ENCODE measurements at regions not wholly inside any gene's neighbourhood (a gene's known extent, or its start where the extent isn't known, plus 50 kb on each side); places are given as distances from the start of the nearest gene placed in this dataset.
"Not testable (repeated sequence)": the region's sequence is repeated elsewhere in the genome, so short reads cannot be mapped to it uniquely, and the experiment has no call there.

DNA sequence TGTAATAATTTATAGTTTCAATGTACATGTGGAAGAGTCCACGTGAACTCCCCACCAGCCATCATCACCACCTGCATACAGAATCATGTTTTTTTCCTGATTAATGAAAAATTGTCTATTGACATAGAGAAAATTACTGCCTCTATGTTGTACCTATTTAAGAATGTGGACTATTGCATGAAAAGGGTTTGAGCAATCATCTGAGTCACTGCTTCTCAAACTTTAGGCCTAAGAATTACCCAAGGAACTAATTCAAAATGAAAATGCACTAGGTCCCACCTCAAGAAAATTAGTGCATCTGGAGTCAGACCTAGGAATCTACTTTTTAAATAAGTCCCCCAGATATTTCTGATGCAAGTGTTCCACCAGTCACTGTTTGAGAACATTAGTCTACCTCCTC, 709.3 kb downstream of the MAT2B start:
- no peak for DNase-seq

DNA sequence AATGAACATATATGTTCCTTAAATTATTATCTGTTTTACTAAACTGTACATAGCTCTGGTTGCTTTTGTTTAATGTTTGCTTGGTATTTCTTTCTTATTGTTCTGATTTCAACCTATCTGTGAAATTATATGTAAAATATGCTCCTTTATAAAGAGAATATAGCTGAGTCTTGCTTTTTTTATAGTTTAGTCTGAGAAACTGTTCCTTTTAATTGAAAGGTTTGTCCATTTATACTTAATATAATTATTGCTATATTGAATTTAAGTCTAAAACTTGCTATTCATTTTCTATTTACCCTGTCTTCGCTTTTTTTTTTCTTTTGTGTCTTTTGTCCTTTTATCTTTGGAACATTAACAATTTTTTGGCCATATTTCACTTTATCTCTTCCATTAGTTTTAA, 712.0 kb downstream of the MAT2B start:
- DNase-seq = no peak

DNA sequence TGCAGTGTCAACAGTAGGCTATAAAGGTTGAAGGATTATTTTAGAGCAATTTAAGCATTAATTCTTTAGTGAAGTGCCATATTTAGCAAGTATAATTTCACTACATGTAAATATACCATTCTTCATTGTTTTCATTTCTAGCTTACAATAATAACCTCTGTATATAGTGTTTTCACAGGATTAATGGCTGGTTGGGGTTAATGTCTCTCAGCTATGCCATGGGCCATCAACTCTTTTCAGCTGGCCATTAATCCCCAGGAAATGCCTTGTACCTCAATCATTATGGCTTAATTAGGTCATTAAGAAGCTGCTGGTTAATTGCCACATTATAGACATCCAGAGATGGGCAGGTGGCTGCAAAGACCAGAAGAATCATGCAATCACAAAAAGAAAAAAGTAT, 715.1 kb downstream of the MAT2B start:
- no peak for DNase-seq

DNA sequence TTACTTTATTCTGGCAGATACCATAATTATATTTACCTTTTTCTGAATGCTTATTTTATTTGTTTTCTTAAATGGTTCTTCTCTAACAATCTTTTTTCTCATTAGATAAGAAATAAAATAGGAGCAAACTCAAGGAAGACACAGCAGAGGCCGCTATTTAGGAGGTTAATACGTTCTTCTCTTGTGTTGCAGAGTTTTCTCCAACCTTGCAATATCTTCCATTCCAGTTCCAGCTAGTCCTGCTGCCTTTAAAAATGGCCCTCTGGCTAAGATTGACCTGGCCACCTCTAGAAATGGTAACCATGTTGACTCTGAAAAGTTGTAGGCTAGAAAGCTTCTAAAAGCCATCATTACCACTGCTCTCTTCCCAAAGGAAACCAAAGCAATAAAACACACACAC, 718.8 kb downstream of the MAT2B start:
- no peak for DNase-seq

DNA sequence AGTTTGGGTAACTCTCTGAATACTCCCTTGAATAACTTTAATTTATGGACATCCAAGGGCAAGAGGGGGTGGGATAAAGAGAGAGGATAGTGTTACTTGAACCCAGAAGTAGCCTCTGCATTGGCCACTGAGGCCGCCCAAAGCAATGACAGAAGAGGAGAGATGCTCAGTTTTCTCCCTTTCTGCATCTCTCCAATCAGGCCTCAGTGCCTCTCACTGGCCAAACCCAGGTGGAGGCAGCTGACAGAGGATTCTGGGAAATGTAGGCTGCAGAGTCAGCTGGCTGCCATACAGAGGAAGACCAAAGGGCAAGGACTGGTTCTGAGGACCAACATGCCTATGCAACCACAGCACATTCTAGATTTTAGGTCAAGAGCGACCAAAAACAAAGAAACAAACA, 719.4 kb downstream of the MAT2B start:
- no peak for DNase-seq

DNA sequence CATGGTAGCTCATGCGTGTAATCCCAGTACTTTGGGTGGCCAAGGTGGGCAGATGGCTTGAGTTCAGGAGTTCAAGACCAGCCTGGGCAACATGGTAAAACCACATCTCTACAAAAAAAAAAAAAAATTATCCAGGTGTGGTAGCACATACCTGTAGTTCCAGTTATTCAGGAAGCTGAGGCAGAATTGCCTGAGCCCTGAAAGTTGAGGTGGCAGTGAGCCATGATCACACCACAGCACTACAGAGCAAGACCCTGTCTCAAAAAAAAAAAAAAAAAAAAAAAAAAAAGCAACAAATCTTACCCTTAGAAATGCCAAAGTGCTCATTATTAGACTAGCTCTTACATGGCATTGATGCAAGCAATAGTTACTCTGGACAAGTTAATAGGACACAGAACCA, 724.9 kb downstream of the MAT2B start:
- DNase-seq = no peak

DNA sequence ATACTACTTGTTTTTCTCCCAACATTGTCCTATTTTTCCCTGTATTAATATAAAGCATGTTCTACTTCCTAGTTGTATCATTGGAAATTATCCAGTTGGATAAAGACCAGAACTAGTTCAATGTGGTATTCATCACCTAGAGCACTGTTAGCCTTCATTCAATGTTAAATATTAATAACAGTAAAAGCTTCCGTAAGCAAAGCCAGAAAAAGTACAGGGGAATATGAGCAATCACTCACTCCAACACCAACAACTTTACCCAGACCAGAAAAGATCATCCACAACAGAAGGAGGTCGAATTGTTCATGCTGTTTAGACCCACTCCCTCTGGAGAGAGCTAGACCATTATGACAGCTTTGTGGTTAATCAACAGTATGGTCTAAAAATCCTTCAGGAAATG, 728.4 kb downstream of the MAT2B start:
- DNase-seq = no peak

DNA sequence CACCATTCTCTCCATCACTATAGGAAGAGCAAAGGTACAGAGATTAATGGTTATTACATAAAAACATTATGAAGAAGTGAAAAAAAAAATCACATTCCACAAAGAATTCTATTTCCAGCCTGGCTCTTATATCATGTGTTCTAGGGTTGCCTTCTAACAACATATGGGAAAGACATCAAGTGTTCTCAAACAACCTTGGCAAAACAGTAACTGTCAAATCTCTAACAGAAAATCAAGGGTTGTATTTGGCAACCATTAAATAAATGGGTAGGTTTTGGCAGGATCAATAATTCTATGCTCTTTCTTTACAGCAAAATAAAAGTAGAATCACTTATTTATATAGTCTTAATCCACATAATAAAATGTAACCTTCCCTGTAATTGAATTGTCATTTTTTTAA, 728.9 kb downstream of the MAT2B start:
- peak; percentile 5 for DNase-seq

DNA sequence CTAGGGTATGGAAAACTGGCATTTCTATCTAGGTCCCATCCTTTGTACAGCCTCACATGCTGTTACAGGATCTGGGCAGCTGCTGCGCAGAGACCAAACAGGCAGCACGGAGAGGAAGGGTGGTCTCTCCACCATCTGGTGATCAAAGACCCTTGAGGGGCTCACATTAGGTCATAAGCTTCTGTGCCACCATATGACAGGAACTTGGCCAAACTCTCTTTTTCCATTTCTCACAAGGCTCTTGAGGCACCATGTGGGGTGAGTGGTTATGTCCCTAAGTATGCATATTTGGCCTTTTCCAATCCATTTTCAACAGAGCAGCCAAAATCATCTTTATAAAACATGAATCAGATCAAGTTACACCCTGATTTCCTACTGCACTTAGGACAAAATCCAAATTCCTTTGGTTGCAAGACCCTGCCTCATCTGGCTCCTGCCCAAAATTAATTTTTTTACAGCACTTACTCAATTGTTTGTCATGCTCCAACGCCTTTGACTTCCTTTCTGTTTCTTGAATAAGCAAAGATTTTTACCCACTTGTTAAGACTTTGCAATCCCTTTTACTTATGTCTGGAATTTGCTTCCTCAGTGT, 730.0 kb downstream of the MAT2B start:
- DNase-seq = peak; percentile 14

DNA sequence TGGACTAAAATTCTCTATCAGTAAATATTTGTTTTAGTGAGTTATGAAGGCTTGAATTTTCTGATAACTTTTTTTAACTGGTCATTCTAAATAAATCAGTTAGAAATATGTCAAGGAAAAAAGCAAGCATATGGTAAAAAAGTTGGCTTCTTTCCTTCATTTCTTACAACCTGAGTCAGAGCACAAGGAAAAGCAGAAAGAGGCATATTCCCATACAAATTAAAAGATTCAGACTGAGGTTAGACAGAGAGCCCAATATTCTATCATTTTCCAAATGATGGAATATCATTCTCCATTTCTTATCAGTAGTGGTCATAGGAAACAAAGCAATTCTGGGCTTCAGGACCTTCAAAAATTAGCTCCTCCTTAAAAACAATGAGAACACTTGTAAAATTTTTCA, 732.1 kb downstream of the MAT2B start:
- DNase-seq = no peak

DNA sequence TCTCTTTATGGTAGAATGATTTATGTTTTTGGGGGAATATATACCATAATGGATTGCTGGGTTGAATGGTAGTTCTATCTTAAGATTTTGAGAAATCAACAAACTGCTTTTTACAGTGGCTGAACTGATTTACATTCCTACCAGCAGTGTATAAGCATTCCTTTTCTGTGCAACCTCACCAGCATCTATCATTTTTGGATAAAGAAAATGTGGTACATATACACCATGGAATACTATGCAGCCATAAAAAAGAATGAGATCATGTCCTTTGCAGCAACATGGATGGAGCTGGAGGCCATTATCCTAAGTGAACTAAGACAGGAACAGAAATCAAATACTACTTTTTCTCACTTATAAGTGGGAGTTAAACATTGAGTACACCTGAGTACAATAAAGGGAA, 746.4 kb downstream of the MAT2B start:
- DNase-seq = not testable (repeated sequence)

DNA sequence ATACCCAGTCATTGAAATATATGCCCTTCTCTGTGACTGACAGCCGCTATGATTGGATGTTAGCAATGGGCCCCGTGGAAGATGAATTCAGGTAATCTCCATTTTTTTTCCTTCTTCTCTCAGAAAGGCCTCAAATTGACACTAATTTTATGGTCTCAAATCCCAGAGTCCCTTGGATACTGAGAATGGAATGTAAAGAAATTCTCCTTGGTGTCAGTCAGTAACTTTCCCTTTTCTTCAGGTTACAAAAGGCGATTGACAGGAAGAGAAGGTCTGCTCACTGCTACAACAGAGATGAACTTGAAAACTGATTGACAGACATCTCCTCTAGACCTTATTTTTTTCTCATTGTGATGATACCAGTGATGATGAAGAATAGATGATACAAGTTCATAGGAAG, 748.3 kb downstream of the MAT2B start:
- no peak for DNase-seq

DNA sequence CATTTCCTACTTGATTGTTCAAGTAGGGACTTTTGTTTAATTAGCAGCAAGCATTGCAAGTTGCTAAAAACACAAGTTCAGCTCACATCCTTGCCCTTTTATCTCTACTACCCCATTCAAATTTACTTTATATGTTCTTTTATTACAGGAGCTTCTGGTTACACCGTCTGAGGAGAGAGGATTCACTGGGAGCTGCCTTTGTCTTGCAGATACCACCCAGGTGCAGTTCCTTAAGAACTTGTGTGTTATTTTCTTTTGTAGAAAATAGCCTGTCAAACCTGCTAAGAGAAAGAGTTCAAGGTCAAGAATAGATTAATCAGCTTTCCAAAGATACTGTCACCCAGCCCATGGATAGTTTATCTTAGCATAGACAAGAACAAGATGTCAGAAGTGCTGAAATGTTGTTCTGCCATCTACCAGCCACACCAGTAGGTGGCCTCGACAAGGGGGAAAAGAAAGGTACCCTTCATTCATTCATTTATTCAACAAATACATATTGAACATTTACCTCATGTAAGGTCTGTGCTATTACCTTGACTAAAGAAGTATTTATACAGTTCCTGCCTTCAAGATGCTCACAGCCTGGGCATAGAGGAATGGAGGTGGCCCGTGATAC, 750.3 kb downstream of the MAT2B start:
- no peak for DNase-seq

DNA sequence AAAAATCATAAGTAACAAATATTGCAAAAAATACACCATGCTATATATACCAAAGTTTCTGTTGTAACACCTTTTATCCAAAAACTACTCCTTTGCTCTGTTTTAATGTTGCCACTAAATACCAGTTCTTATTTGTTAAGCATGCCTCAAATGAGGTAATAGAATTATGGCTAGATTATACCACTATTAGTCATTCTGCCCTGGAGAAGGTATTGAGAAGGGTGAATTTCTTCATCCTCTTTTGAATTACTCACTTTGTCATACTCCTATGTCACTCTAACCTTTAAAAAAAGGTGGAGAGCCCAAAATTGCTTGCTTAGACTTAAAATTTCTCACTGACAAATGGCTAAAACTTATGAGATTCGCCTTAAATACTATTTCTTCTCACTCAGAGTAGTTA, 750.9 kb downstream of the MAT2B start:
- no peak for DNase-seq

DNA sequence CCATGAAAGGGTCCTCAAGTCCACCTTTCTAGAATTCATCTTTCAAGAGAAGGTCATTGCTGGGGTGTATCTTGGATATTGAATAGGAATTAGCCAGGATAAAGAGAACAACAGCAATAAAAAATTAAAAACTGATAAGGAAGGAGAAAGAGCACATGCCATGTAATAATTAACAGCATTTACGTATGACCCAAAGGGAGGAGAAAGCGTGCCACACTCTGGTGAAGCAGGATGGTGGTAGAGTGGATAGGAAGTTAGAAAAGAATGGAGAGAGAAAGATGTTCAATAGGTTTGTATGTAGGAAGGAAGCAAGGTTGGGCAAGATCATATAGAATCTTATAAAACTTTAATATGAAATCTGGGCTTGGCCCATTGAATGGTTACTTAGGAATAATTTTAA, 751.5 kb downstream of the MAT2B start:
- no peak for DNase-seq

DNA sequence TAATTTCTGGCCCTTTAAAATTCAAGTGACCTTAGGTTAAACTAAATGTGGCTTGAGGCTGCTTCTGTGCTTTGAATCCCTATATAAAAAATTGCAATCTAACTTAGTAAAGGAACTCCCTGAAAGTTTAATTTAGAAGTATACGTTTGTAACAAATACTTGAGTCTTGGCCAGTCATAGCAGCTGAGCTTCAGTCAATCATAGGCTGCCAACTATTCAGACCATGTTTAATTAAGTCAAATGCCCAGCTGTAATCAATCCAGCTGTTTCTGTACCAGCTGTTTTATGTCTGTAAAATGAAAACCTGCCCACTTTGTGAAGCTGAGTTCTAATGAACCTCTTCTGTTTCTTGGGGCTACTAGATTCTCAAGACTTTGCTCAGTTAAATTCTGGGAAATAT, 760.1 kb downstream of the MAT2B start:
- DNase-seq = peak; percentile 25

DNA sequence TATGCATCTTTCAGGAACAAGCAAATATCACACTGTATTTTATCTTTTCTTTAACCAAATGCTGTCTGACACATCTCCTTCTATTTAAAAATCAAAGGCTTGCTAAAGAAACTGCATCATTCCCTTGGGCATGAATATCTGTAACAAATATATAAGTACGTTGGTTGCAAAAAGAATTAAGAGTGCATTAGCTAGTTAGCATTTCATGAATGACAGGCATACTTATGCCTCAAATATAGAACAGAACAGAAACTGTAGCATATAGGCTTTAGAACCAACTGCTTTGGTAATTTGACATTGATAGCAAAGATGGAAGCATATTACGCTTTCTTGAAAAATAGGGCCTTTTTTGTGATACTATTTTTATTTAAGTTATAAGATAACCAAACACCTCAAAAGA, 761.2 kb downstream of the MAT2B start:
- DNase-seq = no peak

DNA sequence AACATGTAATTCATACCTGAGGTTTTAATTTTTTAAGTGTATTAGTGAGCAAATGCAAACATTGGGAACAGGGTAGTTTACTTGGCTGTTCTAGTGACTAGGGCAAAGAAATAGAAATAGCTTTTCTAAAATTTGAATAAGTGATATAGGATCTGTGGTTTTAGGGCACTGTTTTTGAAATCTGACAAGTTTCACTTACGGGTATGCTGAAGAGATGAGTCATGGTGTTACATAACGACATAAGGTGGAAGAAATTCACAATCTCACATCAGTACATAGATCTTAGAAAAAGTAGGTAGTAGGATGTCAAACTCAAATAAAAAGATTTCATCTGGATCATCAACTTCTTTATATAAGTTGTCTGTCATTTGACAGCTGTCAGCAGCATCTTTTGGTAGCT, 772.3 kb downstream of the MAT2B start:
- DNase-seq = no peak

DNA sequence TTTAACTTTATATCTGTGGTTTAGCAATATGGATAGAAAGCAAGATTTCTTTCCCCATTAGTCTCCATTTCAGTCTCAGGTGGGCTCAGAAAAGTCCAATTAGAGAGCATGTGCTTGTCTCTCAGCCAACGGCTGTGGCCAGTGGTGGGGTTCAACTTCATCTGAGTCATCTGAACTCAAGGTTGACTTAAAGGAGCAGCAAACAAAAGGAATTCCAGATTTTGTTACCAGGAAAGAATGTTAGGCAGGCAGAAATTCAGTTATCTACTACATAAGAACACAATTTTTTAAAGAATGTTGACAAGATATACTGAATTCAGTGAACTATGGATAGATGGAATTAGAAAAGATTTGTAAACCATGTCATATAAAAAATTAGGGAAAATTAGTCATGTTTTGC, 784.1 kb downstream of the MAT2B start:
- DNase-seq = no peak

DNA sequence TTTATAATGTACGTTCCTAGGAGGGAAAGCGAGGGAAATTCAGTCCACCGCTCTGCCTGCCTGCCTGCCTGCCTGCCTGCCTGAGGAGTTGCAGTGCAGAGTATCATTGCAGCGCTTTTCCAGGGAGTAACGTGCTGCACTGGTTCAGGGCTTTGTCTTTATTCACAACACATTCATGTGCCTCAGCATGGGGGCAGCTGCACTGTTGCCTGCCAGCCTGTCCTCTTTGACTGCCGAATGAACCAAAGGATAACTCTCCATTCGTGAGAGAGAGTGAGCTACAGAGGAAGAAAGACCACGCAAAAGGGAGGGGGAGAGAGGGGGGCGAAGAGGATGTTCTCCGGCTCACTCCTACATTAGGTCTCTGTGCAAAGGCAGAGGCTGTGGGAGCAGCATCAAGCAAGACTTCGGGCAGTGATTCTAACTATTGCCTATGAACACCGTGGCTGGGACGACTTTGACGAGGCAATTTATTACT, 791.2 kb downstream of the MAT2B start:
- peak; percentile 11 for DNase-seq

DNA sequence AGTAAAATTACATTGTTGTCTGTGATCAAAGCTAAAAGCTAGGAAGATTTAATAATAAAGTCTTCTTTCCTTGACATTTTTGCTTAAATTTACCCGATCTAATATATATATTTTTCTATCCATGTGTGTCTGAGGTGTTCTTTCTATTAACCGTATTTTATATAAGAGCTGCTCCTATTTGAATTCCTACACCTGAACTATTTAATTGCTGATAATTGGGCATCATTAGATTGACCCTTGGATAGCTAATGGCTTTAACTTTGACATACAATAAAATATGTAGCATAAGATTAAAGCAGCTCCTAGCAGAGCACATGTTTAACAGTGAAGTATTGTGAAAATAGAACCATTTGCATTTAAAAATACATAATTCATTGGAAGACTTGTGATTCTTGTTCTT, 792.7 kb downstream of the MAT2B start:
- no peak for DNase-seq

DNA sequence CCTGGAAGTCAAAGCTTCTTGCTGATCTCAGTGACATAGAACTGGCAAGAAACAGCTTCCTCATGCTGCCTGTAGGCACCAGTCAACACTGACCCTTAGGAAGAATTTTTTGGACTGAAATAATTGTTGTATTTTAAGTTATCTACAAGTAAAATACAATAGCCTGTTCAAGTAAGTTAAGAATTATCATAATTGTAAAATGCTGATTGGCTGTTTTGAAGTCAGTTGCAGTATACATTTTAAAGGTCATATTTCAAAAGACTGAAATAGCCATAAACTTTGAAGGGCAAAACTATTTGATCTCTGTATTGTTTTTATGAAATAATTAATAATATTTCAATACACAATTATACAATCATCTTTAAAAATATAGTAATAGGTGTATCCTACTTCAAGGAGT, 794.9 kb downstream of the MAT2B start:
- DNase-seq = no peak

DNA sequence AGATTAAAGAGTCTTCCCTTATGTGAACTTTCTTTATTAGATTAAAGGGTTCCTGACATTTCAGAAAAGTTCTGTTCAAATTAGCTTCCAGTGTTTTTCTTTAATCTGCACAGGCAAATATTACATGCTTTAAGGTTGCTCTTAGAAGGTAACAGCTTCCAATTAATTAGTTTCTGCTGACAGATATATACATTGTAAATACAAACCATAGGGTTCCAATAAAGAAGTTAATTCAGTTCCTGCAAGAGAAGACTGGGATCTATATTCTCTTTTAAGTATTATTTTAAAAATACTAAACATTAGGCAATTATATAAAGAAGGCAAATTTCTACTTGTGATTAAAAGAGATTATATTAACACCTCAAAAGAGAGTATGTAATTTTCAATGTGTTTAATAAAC, 795.7 kb downstream of the MAT2B start:
- DNase-seq = no peak

DNA sequence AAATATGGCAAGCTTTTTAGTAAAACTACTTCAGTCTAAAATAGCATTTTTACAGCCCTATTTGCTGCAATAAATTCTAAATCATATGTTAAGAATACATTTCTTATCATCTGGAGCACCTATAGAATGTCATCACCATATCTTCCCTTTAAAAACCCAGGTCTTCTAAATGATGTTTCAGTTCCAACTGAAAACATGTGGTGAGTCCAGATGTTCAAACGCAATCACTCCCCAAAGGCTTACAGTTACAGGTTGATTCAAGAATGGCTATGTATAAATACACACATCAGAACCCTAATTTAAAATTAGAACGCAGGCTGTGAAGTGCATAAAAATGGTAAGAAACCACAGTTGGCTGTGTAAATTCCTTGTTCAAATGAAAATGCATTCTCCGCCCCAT, 796.3 kb downstream of the MAT2B start:
- DNase-seq = no peak
